Right lobe of liver (tissue), 4 donors: ENCODE measurements at regions not wholly inside any gene's neighbourhood (a gene's known extent, or its start where the extent isn't known, plus 50 kb on each side); places are given as distances from the start of the nearest gene placed in this dataset.

Experiments used
- POLR2A ChIP-seq: fragments of 450-650 bp; IDR thresholded peaks from one replicate; pipeline ENCODE4 v1.6.1; 2017; ENCODE audit warnings: antibody characterized with exemption, mild to moderate bottlenecking
- TF ChIP-seq, protein P1 (sequence below), 4 donors: fragments of 200-600 bp in 3 of 4; fragments of 450-650 bp in 1 of 4; IDR thresholded peaks; one replicate each; pipeline versions ENCODE4 v1.5.1 to v1.8.0; 2016 to 2022; ENCODE audit warnings: antibody characterized with exemption in 4 of 4, mild to moderate bottlenecking in 2 of 4
- donor health status: DM: no; HTN: no; CAD: no.
- donor health status: DM: no; HTN: no; CAD: no.
- donor health status: DM: no; HTN: yes; CAD: no.

DNA sequence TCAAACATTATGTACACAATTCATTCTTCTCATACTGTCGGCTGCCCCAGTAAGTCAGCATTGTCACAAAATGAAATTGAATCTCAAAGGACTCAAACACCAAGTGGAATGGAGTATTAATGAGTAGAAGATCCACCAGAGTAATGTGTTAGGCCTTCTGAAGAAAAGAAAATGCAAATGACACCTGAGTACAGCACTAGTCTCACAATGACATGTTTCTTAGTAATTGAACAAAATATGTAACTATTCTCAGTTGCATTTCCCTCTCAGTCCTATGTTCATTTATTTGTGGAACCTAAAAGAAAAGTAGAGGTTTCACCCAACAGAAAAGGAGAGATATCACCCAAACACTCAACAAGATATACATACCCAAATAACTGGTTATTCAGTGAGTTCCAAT lies 283.9 kb upstream of the THBS1 start:
- TF ChIP-seq, protein P1, sequence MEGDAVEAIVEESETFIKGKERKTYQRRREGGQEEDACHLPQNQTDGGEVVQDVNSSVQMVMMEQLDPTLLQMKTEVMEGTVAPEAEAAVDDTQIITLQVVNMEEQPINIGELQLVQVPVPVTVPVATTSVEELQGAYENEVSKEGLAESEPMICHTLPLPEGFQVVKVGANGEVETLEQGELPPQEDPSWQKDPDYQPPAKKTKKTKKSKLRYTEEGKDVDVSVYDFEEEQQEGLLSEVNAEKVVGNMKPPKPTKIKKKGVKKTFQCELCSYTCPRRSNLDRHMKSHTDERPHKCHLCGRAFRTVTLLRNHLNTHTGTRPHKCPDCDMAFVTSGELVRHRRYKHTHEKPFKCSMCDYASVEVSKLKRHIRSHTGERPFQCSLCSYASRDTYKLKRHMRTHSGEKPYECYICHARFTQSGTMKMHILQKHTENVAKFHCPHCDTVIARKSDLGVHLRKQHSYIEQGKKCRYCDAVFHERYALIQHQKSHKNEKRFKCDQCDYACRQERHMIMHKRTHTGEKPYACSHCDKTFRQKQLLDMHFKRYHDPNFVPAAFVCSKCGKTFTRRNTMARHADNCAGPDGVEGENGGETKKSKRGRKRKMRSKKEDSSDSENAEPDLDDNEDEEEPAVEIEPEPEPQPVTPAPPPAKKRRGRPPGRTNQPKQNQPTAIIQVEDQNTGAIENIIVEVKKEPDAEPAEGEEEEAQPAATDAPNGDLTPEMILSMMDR (IDR thresholded peaks at IDR 0.05): no peak
- TF ChIP-seq POLR2A: no peak
